CD8-positive, alpha-beta memory T cell (primary cell): ENCODE measurements at regions not wholly inside any gene's neighbourhood (a gene's known extent, or its start where the extent isn't known, plus 50 kb on each side); places are given as distances from the start of the nearest gene placed in this dataset.
"Not testable (repeated sequence)": the region's sequence is repeated elsewhere in the genome, so short reads cannot be mapped to it uniquely, and the experiment has no call there.

Experiments used
- CTCF ChIA-PET: fragments of 350-600 bp; sonication (Branson Sonifier 250); formaldehyde crosslinking; loops from one replicate; lab custom pipeline; 2021; ENCODE audit warnings: antibody characterized with exemption; lab: Charles Lee
- POLR2A ChIA-PET: fragments of 350-600 bp; sonication (Branson Sonifier 250); formaldehyde crosslinking; loops from one replicate; lab custom pipeline; 2021; ENCODE audit warnings: antibody characterized with exemption; lab: Charles Lee
- DNase-seq, 5 donors: peaks; one replicate each; pipeline versions ENCODE4 v3.0.0 to v3.0.0-alpha.2; 2020 to 2022; ENCODE audit warnings: mixed read lengths in 1 of 5
- H3K27ac ChIP-seq: one replicate; pipeline ENCODE4 v1.7.0; 2013; ENCODE audit warnings: low read depth, mild to moderate bottlenecking, low read length, moderate library complexity
- H3K27me3 ChIP-seq: 2 replicates; pipeline ENCODE4 v1.7.0; 2013; ENCODE audit warnings: low read length, mild to moderate bottlenecking; ENCODE audit not compliant: insufficient read depth, poor library complexity, severe bottlenecking
- H3K36me3 ChIP-seq: 2 replicates; pipeline ENCODE4 v1.7.0; 2013; ENCODE audit warnings: mild to moderate bottlenecking, low read length, moderate library complexity; ENCODE audit not compliant: insufficient read depth
- H3K4me1 ChIP-seq: 2 replicates; pipeline ENCODE4 v1.7.0; 2013; ENCODE audit warnings: mild to moderate bottlenecking, low read length, moderate library complexity; ENCODE audit not compliant: insufficient read depth
- H3K4me3 ChIP-seq: 2 replicates; pipeline ENCODE4 v1.7.0; 2013; ENCODE audit warnings: mild to moderate bottlenecking, low read length
- H3K9me3 ChIP-seq: 2 replicates; pipeline ENCODE4 v1.7.0; 2013; ENCODE audit warnings: mild to moderate bottlenecking, low read length
- H3K27ac Mint-ChIP-seq, 8 donors: one replicate each; pipeline ENCODE4 v1.8.0; 2020 to 2021; ENCODE audit warnings: mixed read lengths in 8 of 8, mild to moderate bottlenecking in 6 of 8, inconsistent platforms in 3 of 8, moderate library complexity in 3 of 8
- H3K27me3 Mint-ChIP-seq, 2 donors: one replicate each; pipeline ENCODE4 v1.8.0; 2020 to 2021; ENCODE audit warnings: mixed read lengths in 2 of 2, mild to moderate bottlenecking in 1 of 2, moderate library complexity in 1 of 2
- H3K36me3 Mint-ChIP-seq, 3 donors: one replicate each; pipeline ENCODE4 v1.8.0; 2020 to 2021; ENCODE audit warnings: mixed read lengths in 3 of 3, inconsistent platforms in 1 of 3, mild to moderate bottlenecking in 1 of 3
- H3K4me1 Mint-ChIP-seq, 3 donors: one replicate each; pipeline ENCODE4 v1.8.0; 2020 to 2021; ENCODE audit warnings: mixed read lengths in 3 of 3, inconsistent platforms in 1 of 3, mild to moderate bottlenecking in 1 of 3
- H3K4me3 Mint-ChIP-seq, 7 donors: one replicate each; pipeline ENCODE4 v1.8.0; 2020 to 2021; ENCODE audit warnings: mixed read lengths in 7 of 7, mild to moderate bottlenecking in 6 of 7, moderate library complexity in 4 of 7, inconsistent platforms in 2 of 7
- H3K9me3 Mint-ChIP-seq, 5 donors: one replicate each; pipeline ENCODE4 v1.8.0; 2020 to 2022; ENCODE audit warnings: mixed read lengths in 5 of 5, mild to moderate bottlenecking in 3 of 5, moderate library complexity in 2 of 5, inconsistent platforms in 1 of 5

GRCh38 chr5:30446456-30446855 lies 747.0 kb upstream of the CDH6 start:
- H3K9me3 ChIP-seq, result no peaks in the 10 kb centered on the region
- Mint-ChIP-seq H3K27ac (no peak overlapping the region), H3K4me1 (no peaks in the 10 kb centered on the region), H3K27me3 (peaks cover 0 to 1% of the 10 kb centered on the region in 2 donors), H3K36me3 (no peaks in the 10 kb centered on the region), H3K9me3 (peaks cover 9 to 51% (median 18%) of the 10 kb centered on the region in 5 donors), H3K4me3 (no peak overlapping the region)
- H3K4me1 ChIP-seq, result no peaks in the 10 kb centered on the region
- no peak overlapping the region for H3K27ac ChIP-seq
- no peak overlapping the region for H3K4me3 ChIP-seq
- CTCF ChIA-PET, result no interaction called here
- H3K27me3 ChIP-seq, result no peaks in the 10 kb centered on the region
- H3K36me3 ChIP-seq, result no peaks in the 10 kb centered on the region
- DNase-seq, result no peak
- POLR2A ChIA-PET, result no interaction called here

GRCh38 chr5:30438785-30439184 lies 754.7 kb upstream of the CDH6 start:
- Mint-ChIP-seq H3K36me3 (no peaks in the 10 kb centered on the region), H3K27ac (no peak overlapping the region), H3K27me3 (no peaks in the 10 kb centered on the region), H3K4me1 (no peaks in the 10 kb centered on the region), H3K9me3 (peaks cover 19 to 45% (median 34%) of the 10 kb centered on the region in 5 donors), H3K4me3 (no peak overlapping the region)
- no peak for DNase-seq
- no peaks in the 10 kb centered on the region for H3K9me3 ChIP-seq
- H3K27me3 ChIP-seq, result no peaks in the 10 kb centered on the region
- H3K36me3 ChIP-seq, result no peaks in the 10 kb centered on the region
- no peak overlapping the region for H3K4me3 ChIP-seq
- ChIA-PET CTCF (no interaction called here), POLR2A (no interaction called here)
- no peaks in the 10 kb centered on the region for H3K4me1 ChIP-seq
- no peak overlapping the region for H3K27ac ChIP-seq

- Histone ChIP-seq H3K27me3 (no peaks in the 10 kb centered on the region), H3K36me3 (no peaks in the 10 kb centered on the region), H3K4me3 (no peak overlapping the region), H3K9me3 (no peaks in the 10 kb centered on the region), H3K27ac (no peak overlapping the region), H3K4me1 (no peaks in the 10 kb centered on the region)
- Mint-ChIP-seq H3K36me3 (no peaks in the 10 kb centered on the region), H3K27me3 (no peaks in the 10 kb centered on the region), H3K27ac (no peak overlapping the region), H3K4me1 (no peaks in the 10 kb centered on the region), H3K4me3 (no peak overlapping the region), H3K9me3 (peaks cover 13 to 40% (median 35%) of the 10 kb centered on the region in 5 donors)
- no peak for DNase-seq
- POLR2A ChIA-PET, result no interaction called here
- CTCF ChIA-PET, result no interaction called here
Observed at GRCh38 chr5:30436691-30437090, 756.8 kb upstream of the CDH6 start.

- H3K27me3 Mint-ChIP-seq, H3K4me1 ChIP-seq, DNase-seq, H3K36me3 ChIP-seq, H3K4me3 ChIP-seq, H3K36me3 Mint-ChIP-seq, H3K27ac ChIP-seq, CTCF ChIA-PET, H3K27me3 ChIP-seq, H3K4me3 Mint-ChIP-seq, H3K27ac Mint-ChIP-seq, H3K9me3 ChIP-seq, H3K4me1 Mint-ChIP-seq, POLR2A ChIA-PET: not testable (repeated sequence)
- H3K9me3 Mint-ChIP-seq, result peaks cover 0 to 23% (median 17%) of the 10 kb centered on the region in 5 donors
Observed at GRCh38 chr5:30428866-30429407, 764.5 kb upstream of the CDH6 start.

- no peaks in the 10 kb centered on the region for H3K36me3 Mint-ChIP-seq
- POLR2A ChIA-PET, result no interaction called here
- peaks cover 2 to 29% (median 9%) of the 10 kb centered on the region in 5 donors for H3K9me3 Mint-ChIP-seq
Observed at GRCh38 chr5:30414078-30414477, 779.4 kb upstream of the CDH6 start.

GRCh38 chr5:30413540-30413939 lies 779.9 kb upstream of the CDH6 start:
- H3K4me1 Mint-ChIP-seq, result no peaks in the 10 kb centered on the region
- DNase-seq, result no peak
- peaks cover 2 to 35% (median 9%) of the 10 kb centered on the region in 5 donors for H3K9me3 Mint-ChIP-seq
- no peaks in the 10 kb centered on the region for H3K4me1 ChIP-seq
- no peaks in the 10 kb centered on the region for H3K36me3 ChIP-seq
- no peak overlapping the region for H3K27ac Mint-ChIP-seq
- H3K9me3 ChIP-seq, result no peaks in the 10 kb centered on the region
- H3K27me3 Mint-ChIP-seq, result no peaks in the 10 kb centered on the region
- H3K4me3 ChIP-seq, result no peak overlapping the region
- ChIA-PET POLR2A (no interaction called here), CTCF (no interaction called here)
- no peaks in the 10 kb centered on the region for H3K27me3 ChIP-seq
- no peak overlapping the region for H3K27ac ChIP-seq
- H3K4me3 Mint-ChIP-seq, result no peak overlapping the region
- no peaks in the 10 kb centered on the region for H3K36me3 Mint-ChIP-seq

More at GRCh38 chr5:30414078-30414477, 779.4 kb upstream of the CDH6 start:
- no peak overlapping the region for H3K4me3 Mint-ChIP-seq
- no peak overlapping the region for H3K4me3 ChIP-seq
- no peaks in the 10 kb centered on the region for H3K4me1 Mint-ChIP-seq
- CTCF ChIA-PET, result no interaction called here
- H3K27ac Mint-ChIP-seq, result no peak overlapping the region
- H3K27me3 Mint-ChIP-seq, result no peaks in the 10 kb centered on the region
- H3K9me3 ChIP-seq, result no peaks in the 10 kb centered on the region
- H3K27me3 ChIP-seq, result no peaks in the 10 kb centered on the region
- no peak for DNase-seq
- no peaks in the 10 kb centered on the region for H3K36me3 ChIP-seq
- H3K27ac ChIP-seq, result no peak overlapping the region
- no peaks in the 10 kb centered on the region for H3K4me1 ChIP-seq

- Mint-ChIP-seq H3K9me3 (peaks cover 5 to 34% (median 10%) of the 10 kb centered on the region in 5 donors), H3K27me3 (no peaks in the 10 kb centered on the region), H3K36me3 (no peaks in the 10 kb centered on the region), H3K4me1 (no peaks in the 10 kb centered on the region), H3K27ac (no peak overlapping the region), H3K4me3 (no peak overlapping the region)
- DNase-seq, result no peak
- Histone ChIP-seq H3K27me3 (no peaks in the 10 kb centered on the region), H3K36me3 (no peaks in the 10 kb centered on the region), H3K27ac (no peak overlapping the region), H3K9me3 (no peaks in the 10 kb centered on the region), H3K4me1 (no peaks in the 10 kb centered on the region), H3K4me3 (no peak overlapping the region)
- ChIA-PET POLR2A (no interaction called here), CTCF (no interaction called here)
Observed at GRCh38 chr5:30405821-30406220, 787.7 kb upstream of the CDH6 start.

GRCh38 chr5:30401479-30402058 lies 791.9 kb upstream of the CDH6 start:
- ChIA-PET POLR2A (no interaction called here), CTCF (no interaction called here)
- Histone ChIP-seq H3K9me3 (no peaks in the 10 kb centered on the region), H3K4me1 (no peaks in the 10 kb centered on the region), H3K27ac (no peak overlapping the region), H3K27me3 (no peaks in the 10 kb centered on the region), H3K4me3 (no peak overlapping the region), H3K36me3 (no peaks in the 10 kb centered on the region)
- Mint-ChIP-seq H3K4me1 (no peaks in the 10 kb centered on the region), H3K27ac (no peak overlapping the region), H3K36me3 (no peaks in the 10 kb centered on the region), H3K4me3 (no peak overlapping the region), H3K27me3 (no peaks in the 10 kb centered on the region), H3K9me3 (peaks cover 8 to 31% (median 18%) of the 10 kb centered on the region in 5 donors)
- DNase-seq, result no peak
